ENCODE measurements at regions not wholly inside any gene's neighbourhood (a gene's known extent, or its start where the extent isn't known, plus 50 kb on each side); places are given as distances from the start of the nearest gene placed in this dataset.
"Not testable (repeated sequence)": the region's sequence is repeated elsewhere in the genome, so short reads cannot be mapped to it uniquely, and the experiment has no call there.

DNA sequence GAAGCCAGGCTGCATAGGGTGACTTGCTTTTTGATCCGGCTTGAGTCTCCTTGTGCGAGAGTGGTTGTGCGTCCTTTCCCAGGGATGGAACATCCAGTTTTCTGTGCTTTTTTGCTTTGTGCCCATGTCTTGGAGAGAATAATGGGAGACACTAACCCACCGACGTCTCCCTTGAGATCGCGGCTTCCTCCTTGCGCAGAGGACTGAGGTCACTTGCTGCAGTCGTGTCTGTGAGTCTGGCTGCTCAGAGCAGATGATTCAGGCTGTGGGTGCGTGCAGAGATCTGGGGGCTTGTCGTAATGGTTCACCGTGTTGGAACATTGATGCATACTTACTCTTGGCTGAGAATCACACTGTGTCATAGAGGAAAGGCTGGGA lies 164.5 kb upstream of the CACNA1E start:
- peaks cover 0 to 6% (median 0%) of the 10 kb centered on the region in 4 donors for H3K4me1 ChIP-seq
- intact Hi-C loops (cut with DNase I; ENCODE audit: low total_unique reads): no loop called here
- no peak overlapping the region for H3K27ac ChIP-seq
- H3K36me3 ChIP-seq: no peaks in the 10 kb centered on the region
- H3K27me3 ChIP-seq: peaks cover 63% of the 10 kb centered on the region
- in situ Hi-C loops (cut with MboI; ENCODE audit: low pct_ligation_motif_present in 1 of 4, low pct_unique_long_range_greater_than_20kb in 1 of 4, low sequenced_read_pairs in 3 of 4): no loop called here
- DNase-seq: no peak
- no peak for TF ChIP-seq POLR2AphosphoS5 (IDR thresholded peaks at IDR 0.05)
- TF ChIP-seq CTCF (IDR thresholded peaks at IDR 0.05): no peak
- no peak for TF ChIP-seq POLR2A (IDR thresholded peaks at IDR 0.05)
- TF ChIP-seq EP300 (IDR thresholded peaks at IDR 0.05; ENCODE audit: low read depth): no peak
- WGBS, 2 donors (ENCODE audit: low coverage in 1 of 2): 7 to 22% methylated on average over 3 to 12 of the region's 12 CpGs
- H3K9me3 ChIP-seq: no peaks in the 10 kb centered on the region
- no peak overlapping the region for H3K4me3 ChIP-seq

DNA sequence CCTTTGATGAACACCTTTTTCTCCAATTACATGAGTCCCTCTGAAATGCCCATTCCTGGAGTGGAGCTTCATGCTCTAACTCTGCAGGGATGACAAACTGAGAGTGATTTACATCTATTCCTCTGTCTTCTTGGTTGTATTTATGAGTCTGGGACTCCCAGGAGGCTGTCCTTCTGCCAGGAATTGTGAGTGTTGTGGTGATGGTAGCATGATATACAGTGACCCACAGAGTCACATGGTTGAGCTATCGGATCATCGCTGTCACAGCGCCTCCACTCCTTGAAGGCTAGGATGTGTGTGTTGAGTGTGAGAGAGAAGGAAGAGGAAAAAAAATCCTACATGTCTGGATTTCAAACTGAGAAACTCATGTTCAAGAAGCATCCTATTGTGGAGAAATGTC lies 163.4 kb upstream of the CACNA1E start:
- no peak for TF ChIP-seq POLR2AphosphoS5 (IDR thresholded peaks at IDR 0.05)
- no peak for TF ChIP-seq CTCF (IDR thresholded peaks at IDR 0.05)
- Histone ChIP-seq H3K4me3 (no peak overlapping the region), H3K9me3 (no peaks in the 10 kb centered on the region), H3K27ac (no peak overlapping the region), H3K36me3 (no peaks in the 10 kb centered on the region), H3K27me3 (peaks cover 55% of the 10 kb centered on the region), H3K4me1 (peaks cover 0 to 4% (median 0%) of the 10 kb centered on the region in 4 donors)
- WGBS, 2 donors (ENCODE audit: low coverage in 1 of 2): 58 to 78% methylated on average over 3 of the region's 3 CpGs
- intact Hi-C loops (cut with DNase I; ENCODE audit: low total_unique reads) (no loop called here), in situ Hi-C loops (cut with MboI; ENCODE audit: low pct_ligation_motif_present in 1 of 4, low pct_unique_long_range_greater_than_20kb in 1 of 4, low sequenced_read_pairs in 3 of 4) (no loop called here)
- DNase-seq: no peak

DNA sequence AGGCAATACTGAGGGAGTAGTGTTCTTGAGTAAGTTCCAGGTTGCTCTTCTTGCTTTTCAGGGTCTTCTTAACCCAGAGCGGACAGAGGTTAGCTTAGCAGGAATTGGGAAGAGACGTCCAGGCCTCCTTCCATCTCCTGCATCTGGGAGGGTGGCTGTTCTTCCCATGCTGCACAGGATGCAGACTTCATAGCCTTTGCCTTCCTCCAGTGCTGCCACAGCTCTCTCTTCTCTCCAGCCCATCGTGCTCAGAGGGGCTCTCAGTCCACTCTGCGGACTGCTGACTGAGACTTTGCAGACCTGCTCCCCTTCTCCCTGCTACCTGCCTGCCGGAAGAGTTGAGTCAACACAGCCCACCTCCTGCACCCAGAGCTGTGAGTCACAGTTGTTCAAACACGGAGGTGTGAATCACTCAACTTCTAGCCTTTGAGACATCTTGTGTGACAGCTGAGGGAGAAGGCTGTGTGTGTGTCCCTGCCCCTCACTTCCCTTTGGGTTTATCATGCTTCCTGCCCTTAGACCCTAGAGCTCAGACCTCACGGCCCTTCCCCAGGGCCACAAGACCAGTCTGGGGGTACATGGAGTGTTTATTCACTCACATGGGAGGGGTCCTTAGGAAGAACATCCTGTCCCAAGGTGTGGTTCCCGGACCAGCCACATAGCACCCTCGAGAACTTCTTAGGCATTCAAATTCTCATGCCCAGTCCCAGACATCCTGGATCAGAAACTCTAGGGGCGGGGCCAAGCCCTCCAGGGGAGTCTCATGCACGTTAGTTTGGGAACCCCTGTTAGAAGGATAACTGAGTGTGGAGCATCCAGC lies 158.3 kb upstream of the CACNA1E start:
- H3K4me3 ChIP-seq: no peak overlapping the region
- no peak for DNase-seq
- intact Hi-C loops (cut with DNase I; ENCODE audit: low total_unique reads) (no loop called here), in situ Hi-C loops (cut with MboI; ENCODE audit: low pct_ligation_motif_present in 1 of 4, low pct_unique_long_range_greater_than_20kb in 1 of 4, low sequenced_read_pairs in 3 of 4) (no loop called here)
- no peak overlapping the region for H3K27ac ChIP-seq
- no peak for TF ChIP-seq POLR2A (IDR thresholded peaks at IDR 0.05)
- no peak for TF ChIP-seq CTCF (IDR thresholded peaks at IDR 0.05)
- no peak for TF ChIP-seq EP300 (IDR thresholded peaks at IDR 0.05; ENCODE audit: low read depth)
- TF ChIP-seq POLR2AphosphoS5 (IDR thresholded peaks at IDR 0.05): no peak
- H3K4me1 ChIP-seq: no peaks in the 10 kb centered on the region
- H3K36me3 ChIP-seq: no peaks in the 10 kb centered on the region
- H3K27me3 ChIP-seq: peaks cover 6% of the 10 kb centered on the region
- WGBS, 2 donors (ENCODE audit: low coverage in 1 of 2): 45 to 61% methylated on average over 3 to 11 of the region's 11 CpGs
- no peaks in the 10 kb centered on the region for H3K9me3 ChIP-seq

GRCh38 chr1:181325765-181326164 lies 157.6 kb upstream of the CACNA1E start:
- H3K4me1 ChIP-seq; H3K9me3 ChIP-seq; H3K27ac ChIP-seq; H3K36me3 ChIP-seq; H3K4me3 ChIP-seq; intact Hi-C loops (cut with DNase I; ENCODE audit: low total_unique reads); in situ Hi-C loops (cut with MboI; ENCODE audit: low pct_ligation_motif_present in 1 of 4, low pct_unique_long_range_greater_than_20kb in 1 of 4, low sequenced_read_pairs in 3 of 4); DNase-seq; H3K27me3 ChIP-seq: not testable (repeated sequence)
- 82% methylated on average over 9 to 18 of the region's 18 CpGs for WGBS, 2 donors (ENCODE audit: low coverage in 1 of 2)

- no peak for DNase-seq
- Histone ChIP-seq H3K9me3 (no peaks in the 10 kb centered on the region), H3K4me1 (no peaks in the 10 kb centered on the region), H3K27ac (no peak overlapping the region), H3K27me3 (no peaks in the 10 kb centered on the region), H3K4me3 (no peak overlapping the region), H3K36me3 (no peaks in the 10 kb centered on the region)
- 94% methylated on average over 3 of the region's 3 CpGs; no CpG with 5 or more reads in 1 of the 2 donors for WGBS, 2 donors (ENCODE audit: low coverage in 1 of 2)
- intact Hi-C loops (cut with DNase I; ENCODE audit: low total_unique reads) (no loop called here), in situ Hi-C loops (cut with MboI; ENCODE audit: low pct_ligation_motif_present in 1 of 4, low pct_unique_long_range_greater_than_20kb in 1 of 4, low sequenced_read_pairs in 3 of 4) (no loop called here)
- TF ChIP-seq CTCF (IDR thresholded peaks at IDR 0.05): no peak
- no peak for TF ChIP-seq POLR2AphosphoS5 (IDR thresholded peaks at IDR 0.05)
These were observed 157.0 kb upstream of the CACNA1E start for GRCh38 chr1:181326348-181326747.
